Limb (tissue), 2 donors: ENCODE measurements at regions not wholly inside any gene's neighbourhood (a gene's known extent, or its start where the extent isn't known, plus 50 kb on each side); places are given as distances from the start of the nearest gene placed in this dataset.

Source experiments
- DNase-seq, 2 donors: peaks; one replicate each; pipeline ENCODE4 v3.0.0-alpha.2; 2016; ENCODE audit errors: extremely low spot score in 2 of 2

DNA sequence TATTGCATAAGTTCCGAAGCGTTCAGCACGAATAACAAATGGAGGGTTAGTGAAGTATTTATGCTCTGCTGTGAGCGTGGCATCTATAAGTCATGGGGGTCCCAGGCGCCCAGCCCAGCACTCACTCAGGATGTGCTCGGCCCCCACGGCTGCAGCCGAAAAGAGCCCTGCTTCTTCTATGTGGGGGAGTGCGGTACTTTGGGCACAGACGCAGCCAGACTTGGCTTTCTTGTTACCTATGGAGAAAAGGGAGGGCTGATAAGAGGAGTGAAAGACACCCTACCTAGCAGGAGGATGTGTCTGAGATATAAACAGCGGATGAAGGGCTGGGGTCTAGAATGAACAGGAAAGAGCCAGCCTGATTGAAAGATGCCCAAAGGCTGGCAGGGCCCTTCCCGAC is 51.4 kb downstream of the MRPL36 start:
- peak in 1 of 2 donors; percentile 5 for DNase-seq

GRCh38 chr5:1747803-1748085 is 51.9 kb downstream of the MRPL36 start:
- peak in 1 of 2 donors; percentile 14 for DNase-seq

- DNase-seq = peak in 1 of 2 donors; percentile 11
These were observed 52.4 kb downstream of the MRPL36 start for GRCh38 chr5:1747079-1747802.

DNA sequence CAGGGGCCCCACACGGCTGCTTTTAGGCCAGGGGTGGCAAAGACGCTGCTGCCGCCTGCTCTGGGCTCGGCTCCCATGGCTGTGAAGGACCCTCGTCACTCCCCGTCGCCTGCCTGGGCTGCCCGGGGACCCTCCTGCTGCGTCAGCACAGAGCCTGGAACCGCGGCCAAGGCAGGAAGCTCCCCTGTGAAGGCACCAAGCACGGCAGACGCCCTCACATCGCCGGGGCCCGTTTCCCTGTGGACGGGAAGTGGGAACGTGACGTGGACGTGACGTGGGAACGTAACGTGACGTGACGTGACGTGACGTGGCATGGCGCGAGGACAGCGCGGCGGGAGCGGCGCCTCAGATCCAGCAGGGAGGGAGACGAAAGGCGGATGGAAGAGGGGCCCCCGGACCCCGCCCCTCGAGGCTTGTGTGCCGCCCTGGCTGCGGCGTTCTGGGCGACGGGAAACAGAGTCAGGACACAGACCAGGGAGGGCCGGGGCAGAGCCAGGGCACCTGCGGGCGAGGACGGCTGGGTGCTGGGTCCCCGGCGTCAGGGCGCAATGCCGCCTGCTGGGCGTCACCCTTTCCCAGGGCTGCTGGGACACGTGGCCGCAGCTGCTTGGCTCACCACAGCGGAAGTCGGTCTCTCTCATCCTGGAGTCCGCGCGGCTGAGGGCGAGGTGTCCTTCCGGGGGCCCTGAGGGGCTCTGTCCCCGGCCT is 53.1 kb downstream of the MRPL36 start:
- peak in 1 of 2 donors; percentile 14 for DNase-seq

- DNase-seq = peak in 1 of 2 donors; percentile 14
These were observed 53.8 kb downstream of the MRPL36 start for GRCh38 chr5:1745796-1746370.

DNA sequence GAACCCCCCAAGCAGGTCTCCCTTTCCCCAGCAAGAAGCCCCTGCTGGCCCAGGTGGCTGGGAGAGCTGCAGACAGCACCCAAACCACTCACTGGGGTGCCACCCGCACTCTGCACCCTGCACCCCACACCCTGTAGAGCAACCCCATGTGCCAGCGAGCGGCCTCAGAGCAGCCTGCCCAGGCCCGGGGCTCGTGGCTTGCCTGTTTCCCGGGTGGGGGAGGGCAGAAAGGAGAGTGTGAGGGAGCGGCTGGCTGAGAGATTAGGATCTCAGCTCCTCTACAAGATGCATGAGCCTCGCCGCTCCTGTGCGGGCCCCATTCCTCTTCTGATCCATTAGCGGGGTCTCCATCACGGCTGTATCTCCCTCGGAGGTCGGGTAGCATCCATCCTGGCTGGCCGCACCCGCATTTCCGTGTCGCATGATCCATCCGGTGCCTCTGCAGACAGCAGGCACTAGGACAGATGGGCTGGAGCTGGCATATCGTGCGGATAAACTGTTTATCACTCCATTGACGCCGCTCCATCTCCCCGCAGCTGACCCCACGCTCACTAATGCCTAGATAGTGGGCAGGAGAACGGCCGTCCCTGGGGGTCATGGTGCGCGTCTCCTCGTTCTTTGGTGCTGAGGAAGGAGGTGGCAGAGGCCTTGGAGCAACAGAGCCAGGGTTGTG is 54.4 kb downstream of the MRPL36 start:
- peak in 1 of 2 donors; percentile 20 for DNase-seq

GRCh38 chr5:1744393-1745122 is 55.1 kb downstream of the MRPL36 start:
- peak in 1 of 2 donors; percentile 15 for DNase-seq

- no peak for DNase-seq
These were observed 55.9 kb downstream of the MRPL36 start for GRCh38 chr5:1743769-1744085.

- peak in 1 of 2 donors; percentile 4 for DNase-seq
These were observed 56.4 kb downstream of the MRPL36 start for GRCh38 chr5:1743061-1743768.

- DNase-seq = no peak
These were observed 61.7 kb downstream of the MRPL36 start for GRCh38 chr5:1737790-1738405.

DNA sequence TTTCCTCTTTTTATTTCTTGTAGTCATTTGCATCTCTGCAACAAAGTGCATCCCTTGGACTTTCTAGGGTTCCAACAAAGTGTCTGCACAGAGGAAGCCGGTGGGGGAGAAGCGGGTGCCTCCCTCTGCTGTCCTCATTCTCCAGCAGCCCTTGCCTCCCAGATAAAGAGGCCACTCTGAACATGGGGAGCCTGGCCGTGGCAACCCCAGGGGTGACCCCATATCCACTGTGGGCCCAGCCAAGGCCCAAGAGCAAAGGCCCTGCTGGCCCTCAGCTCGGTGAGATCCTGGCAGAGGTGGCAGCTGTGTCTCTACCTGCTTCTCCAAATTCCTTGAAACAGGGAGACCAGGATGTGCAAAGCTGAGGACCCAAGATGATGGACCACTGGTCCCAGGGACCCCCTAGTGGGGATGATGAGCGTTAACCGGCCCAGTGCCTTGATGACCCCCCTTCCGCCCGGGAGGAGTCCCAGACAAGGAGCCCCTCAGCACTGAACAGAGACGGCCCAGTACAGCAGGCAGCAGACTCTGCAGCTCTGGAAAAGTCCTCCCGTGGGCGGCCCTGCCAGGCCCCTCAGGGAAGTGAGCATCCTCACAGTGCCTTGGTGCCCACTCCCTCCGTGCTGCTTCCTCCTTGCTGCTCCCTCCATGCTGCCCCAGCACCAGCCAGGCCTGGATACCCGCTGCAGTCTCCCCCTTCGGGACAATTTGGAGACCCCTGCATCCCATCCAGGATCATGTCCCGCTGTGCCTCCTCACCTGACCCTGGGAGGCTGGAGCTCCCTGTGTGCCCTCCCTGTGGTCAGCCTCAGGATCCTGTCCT is 62.5 kb downstream of the MRPL36 start:
- DNase-seq = no peak

DNA sequence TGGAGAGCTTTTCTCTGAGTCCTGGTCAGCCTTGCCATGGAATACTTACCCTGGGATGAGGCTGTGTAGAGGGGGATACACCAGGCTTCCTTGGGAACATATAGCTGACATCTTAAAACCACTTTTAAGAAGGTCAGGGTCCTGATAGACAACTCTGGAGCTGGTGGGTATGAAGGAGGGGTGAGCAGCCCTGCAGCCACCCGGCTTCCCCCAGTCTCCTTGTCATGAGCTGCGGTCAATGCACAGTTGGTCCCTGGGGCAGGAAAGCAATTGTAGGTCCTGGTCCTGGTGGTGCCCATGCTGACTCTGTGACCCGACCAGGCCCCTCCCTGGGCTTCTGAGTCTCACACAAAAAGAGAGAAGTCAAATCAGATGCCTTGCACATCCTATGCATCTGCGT is 63.6 kb downstream of the MRPL36 start:
- DNase-seq = no peak

DNA sequence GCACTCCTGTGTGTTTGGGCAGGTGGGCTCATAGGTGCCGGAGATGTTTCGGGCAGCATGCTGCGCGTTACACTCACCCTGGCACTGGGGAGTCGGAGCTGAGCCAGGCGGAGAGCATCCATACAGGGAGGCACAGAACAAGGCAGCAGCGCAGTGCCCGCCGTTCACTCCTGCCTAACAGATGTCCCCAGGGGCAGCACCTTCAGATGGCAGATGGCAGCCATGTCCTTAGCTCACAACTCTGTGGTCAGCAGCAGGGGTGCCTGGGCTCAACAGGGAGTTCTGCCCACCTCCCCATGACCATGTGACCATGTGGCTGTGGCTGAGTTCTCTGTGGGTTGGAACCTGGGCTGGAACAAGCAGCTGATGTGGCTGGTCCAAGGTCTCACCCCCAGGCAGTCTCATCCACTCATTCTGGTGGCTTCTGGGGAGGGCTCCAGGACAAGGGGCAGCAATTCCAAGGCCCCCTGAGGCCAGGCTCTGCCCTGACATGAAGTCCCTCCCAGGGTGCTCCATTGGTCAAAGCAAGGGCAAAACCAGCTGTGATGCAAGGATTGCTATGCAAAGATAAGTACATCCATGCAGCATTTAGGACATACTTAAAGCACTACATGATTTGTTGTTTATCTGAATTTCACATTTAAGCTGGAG is 64.2 kb downstream of the MRPL36 start:
- no peak for DNase-seq

DNA sequence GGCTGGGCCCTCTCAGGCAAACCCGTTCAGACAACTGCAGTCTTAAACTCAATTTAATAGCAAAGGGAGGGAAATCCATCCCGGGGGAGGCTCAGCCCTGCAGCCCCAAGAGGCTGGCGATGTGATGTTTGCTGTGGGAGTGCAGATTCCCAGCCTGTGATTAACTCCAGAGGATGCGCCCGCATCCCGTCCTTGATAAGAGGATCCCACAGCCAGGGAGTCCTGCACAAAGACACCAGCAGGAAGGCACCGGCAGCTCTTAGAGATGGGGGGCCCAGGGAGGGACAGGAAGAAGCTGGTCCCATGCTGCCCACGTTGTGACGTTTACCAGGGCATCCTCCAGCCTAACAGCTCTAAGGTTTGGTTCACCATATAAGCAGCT is 64.7 kb downstream of the MRPL36 start:
- DNase-seq = no peak

GRCh38 chr5:1734271-1734907 is 65.2 kb downstream of the MRPL36 start:
- no peak for DNase-seq

- no peak for DNase-seq
These were observed 66.3 kb downstream of the MRPL36 start for GRCh38 chr5:1733369-1733768.

GRCh38 chr5:1732945-1733344 is 66.7 kb downstream of the MRPL36 start:
- no peak for DNase-seq

- peak in 1 of 2 donors; percentile 4 for DNase-seq
These were observed 67.2 kb downstream of the MRPL36 start for GRCh38 chr5:1732238-1732941.
